ENCODE measurements at regions not wholly inside any gene's neighbourhood (a gene's known extent, or its start where the extent isn't known, plus 50 kb on each side); places are given as distances from the start of the nearest gene placed in this dataset.

DNA sequence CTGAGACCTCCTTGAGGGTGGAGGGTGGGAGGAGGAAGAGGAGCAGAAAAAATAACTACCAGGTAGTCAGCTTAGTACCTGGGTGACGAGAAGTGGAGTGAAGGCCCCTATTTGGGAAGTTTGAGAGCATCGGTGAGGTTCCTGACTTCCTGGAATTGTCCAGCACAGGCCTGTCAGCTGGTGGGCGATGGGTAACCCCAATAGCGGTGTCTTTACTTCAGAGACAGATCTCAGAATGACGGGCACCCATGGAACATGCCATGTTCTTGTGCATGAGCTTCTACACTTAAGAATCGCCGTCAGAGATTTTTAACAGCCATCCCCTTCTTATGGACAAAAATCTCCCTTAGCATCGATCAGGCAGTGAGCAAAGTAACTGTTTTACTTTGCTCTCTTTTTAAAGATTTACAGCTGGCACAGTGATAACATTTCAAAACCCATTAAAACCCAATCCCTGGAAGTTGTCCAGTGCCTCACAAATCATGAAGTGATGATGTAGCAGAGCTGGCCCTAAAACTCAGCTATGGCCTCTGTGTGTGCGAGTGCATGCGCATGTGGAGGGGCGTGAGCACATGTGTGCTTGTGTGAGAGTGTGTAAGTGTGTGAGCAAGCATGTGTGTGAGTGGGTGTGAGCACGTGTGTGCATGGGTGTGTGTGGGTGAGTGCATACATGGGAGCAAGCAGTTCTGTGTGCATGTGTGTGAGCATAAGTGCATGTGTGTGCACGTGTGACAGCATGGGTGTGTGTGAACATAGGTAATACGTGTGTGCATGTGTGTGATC is 85.2 kb downstream of the DLL1 start:
- intact Hi-C loops (cut with DNase I; ENCODE audit: low total_unique reads): no loop called here
- DNase-seq: no peak

DNA sequence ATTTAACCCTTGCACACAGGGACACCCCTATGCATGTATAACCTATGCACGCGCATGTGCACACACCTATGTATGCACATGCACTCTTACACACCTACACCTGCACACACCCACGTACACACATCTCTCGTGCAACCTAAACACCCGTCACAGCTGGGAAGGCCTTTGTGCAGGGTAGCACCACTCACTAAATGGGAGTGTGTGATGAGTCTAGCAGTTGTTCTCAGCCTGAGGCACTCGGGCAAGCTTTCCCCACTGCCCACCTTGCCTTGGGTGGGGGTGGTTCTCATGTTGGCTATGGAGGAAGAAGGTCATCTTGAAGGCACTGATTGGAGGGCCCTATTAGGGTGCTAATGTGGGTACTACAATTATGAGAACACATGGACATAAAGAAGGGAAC is 85.8 kb downstream of the DLL1 start:
- Histone ChIP-seq H3K4me3 (no peak overlapping the region), H3K9me3 (no peaks in the 10 kb centered on the region), H3K27me3 (no peaks in the 10 kb centered on the region), H3K27ac (no peak overlapping the region), H3K36me3 (no peaks in the 10 kb centered on the region), H3K4me1 (no peaks in the 10 kb centered on the region)
- DNase-seq: no peak
- TF ChIP-seq, protein P1, sequence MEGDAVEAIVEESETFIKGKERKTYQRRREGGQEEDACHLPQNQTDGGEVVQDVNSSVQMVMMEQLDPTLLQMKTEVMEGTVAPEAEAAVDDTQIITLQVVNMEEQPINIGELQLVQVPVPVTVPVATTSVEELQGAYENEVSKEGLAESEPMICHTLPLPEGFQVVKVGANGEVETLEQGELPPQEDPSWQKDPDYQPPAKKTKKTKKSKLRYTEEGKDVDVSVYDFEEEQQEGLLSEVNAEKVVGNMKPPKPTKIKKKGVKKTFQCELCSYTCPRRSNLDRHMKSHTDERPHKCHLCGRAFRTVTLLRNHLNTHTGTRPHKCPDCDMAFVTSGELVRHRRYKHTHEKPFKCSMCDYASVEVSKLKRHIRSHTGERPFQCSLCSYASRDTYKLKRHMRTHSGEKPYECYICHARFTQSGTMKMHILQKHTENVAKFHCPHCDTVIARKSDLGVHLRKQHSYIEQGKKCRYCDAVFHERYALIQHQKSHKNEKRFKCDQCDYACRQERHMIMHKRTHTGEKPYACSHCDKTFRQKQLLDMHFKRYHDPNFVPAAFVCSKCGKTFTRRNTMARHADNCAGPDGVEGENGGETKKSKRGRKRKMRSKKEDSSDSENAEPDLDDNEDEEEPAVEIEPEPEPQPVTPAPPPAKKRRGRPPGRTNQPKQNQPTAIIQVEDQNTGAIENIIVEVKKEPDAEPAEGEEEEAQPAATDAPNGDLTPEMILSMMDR (IDR thresholded peaks at IDR 0.05): no peak
- TF ChIP-seq POLR2A (IDR thresholded peaks at IDR 0.05): no peak
- intact Hi-C loops (cut with DNase I; ENCODE audit: low total_unique reads): no loop called here

More for the DNA sequence above, 85.2 kb downstream of the DLL1 start:
- no peaks in the 10 kb centered on the region for H3K9me3 ChIP-seq
- no peaks in the 10 kb centered on the region for H3K27me3 ChIP-seq
- H3K27ac ChIP-seq: no peak overlapping the region
- no peaks in the 10 kb centered on the region for H3K36me3 ChIP-seq
- H3K4me3 ChIP-seq: no peak overlapping the region
- no peak for TF ChIP-seq POLR2A (IDR thresholded peaks at IDR 0.05)
- TF ChIP-seq, protein P1 (IDR thresholded peaks at IDR 0.05): no peak
- no peaks in the 10 kb centered on the region for H3K4me1 ChIP-seq

DNA sequence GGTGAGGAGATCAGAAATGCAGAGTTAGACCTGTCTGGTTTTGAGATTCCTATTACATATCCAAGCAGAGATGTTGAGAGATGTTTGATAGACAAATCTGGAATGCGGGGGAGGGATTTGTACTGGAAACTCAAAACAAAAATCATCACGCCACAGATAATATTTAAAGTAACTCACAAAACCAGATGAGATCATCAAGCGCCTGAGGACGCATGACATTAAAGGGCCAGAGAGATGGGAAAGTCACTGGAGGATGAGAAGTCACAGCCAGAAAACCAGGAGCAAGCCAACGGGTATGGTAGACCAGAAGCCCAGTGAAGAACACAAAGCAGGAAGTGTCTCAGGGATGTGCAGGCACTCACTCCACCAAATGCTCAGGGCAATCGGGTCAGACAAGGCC is 87.7 kb downstream of the DLL1 start:
- TF ChIP-seq POLR2A (IDR thresholded peaks at IDR 0.05): no peak
- TF ChIP-seq, protein P1 (IDR thresholded peaks at IDR 0.05): no peak
- H3K27ac ChIP-seq: no peak overlapping the region

DNA sequence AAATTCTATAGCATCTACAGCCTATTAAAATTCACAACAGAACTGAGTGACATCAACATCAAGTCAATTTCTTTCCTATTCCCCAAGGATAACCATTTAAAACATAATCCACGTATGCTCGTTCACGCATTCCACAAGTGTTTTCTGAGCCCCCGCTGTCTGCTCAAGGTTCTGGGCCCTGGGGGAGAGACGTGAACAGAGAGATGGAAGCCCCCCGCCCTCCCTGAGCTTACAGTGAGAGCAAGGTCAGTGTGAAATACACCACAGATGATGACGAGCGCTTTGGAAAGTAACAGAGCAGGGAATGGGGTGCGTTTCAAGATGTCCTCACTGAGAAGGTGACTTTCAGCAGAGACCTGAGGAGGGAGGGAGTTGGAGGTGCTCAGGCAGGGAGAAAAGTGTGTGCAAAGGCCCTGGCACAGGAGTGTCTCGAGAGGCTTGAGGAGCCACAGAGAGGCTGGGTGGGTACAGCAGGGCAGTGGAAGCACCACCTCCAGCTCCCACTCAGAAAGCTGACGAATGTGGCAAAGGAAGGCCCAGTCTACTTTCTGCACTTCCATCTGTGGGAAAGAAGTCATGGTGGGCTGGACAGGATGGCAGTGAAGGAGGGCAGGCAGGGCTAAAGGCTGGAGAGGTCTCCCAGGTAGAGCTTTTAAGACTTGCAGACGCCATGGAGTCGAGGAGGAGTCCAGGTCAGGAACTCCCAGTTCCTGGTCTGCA is 88.3 kb downstream of the DLL1 start:
- DNase-seq: no peak
- H3K9me3 ChIP-seq: no peaks in the 10 kb centered on the region

More for the DNA sequence above, 87.7 kb downstream of the DLL1 start:
- Histone ChIP-seq H3K27me3 (no peaks in the 10 kb centered on the region), H3K4me1 (no peaks in the 10 kb centered on the region), H3K9me3 (no peaks in the 10 kb centered on the region), H3K36me3 (no peaks in the 10 kb centered on the region), H3K4me3 (no peak overlapping the region)
- DNase-seq: no peak
- intact Hi-C loops (cut with DNase I; ENCODE audit: low total_unique reads): no loop called here

More for the DNA sequence above, 88.3 kb downstream of the DLL1 start:
- Histone ChIP-seq H3K27me3 (no peaks in the 10 kb centered on the region), H3K4me1 (no peaks in the 10 kb centered on the region), H3K36me3 (no peaks in the 10 kb centered on the region), H3K4me3 (no peak overlapping the region), H3K27ac (no peak overlapping the region)
- TF ChIP-seq, protein P1 (IDR thresholded peaks at IDR 0.05): no peak
- TF ChIP-seq POLR2A (IDR thresholded peaks at IDR 0.05): no peak
- intact Hi-C loops (cut with DNase I; ENCODE audit: low total_unique reads): no loop called here
